ENCODE measurements at regions not wholly inside any gene's neighbourhood (a gene's known extent, or its start where the extent isn't known, plus 50 kb on each side); places are given as distances from the start of the nearest gene placed in this dataset.
"Not testable (repeated sequence)": the region's sequence is repeated elsewhere in the genome, so short reads cannot be mapped to it uniquely, and the experiment has no call there.

- TF ChIP-seq POLR2AphosphoS5, POLR2A, CTCF (IDR thresholded peaks at IDR 0.05): not testable (repeated sequence)
Measured at GRCh38 chr14:19237656-19238055, 196.5 kb downstream of the POTEG start.

All from sigmoid colon (tissue), 4 donors.